ENCODE measurements at regions not wholly inside any gene's neighbourhood (a gene's known extent, or its start where the extent isn't known, plus 50 kb on each side); places are given as distances from the start of the nearest gene placed in this dataset.
"Not testable (repeated sequence)": the region's sequence is repeated elsewhere in the genome, so short reads cannot be mapped to it uniquely, and the experiment has no call there.

- no peak for DNase-seq (ENCODE audit: low spot score)
These were observed 237.6 kb downstream of the IKZF2 start for GRCh38 chr2:212913640-212914306.

DNA sequence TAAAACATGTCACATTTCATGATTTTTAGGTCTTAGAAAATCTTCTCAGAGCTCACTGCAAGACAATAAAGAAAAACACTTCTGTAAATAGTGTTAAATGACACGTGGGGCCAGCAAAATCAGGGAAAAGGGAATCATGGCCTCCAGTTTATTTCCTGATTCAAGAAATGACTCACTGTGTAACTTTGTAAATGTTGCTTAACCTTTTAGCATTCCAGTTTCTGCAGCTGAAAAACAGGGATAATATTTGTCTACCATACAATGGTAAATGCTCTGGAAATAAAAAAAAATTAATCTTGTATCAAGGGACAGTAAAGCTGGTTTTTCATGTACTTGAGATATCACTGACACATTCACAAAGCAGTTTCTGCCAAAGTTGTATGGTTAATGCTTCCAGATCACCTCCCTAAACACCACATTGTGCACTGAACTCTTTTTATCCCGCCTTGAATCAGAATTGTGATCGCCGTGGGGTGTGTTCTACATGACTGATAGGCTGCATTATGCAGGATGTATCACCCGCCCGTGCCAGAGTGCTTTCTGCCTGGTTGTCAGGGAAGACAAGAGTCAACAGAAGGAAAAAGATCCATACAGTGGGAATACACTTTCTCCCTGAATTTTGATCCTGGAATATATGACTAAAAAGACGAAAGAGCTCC lies 238.8 kb downstream of the IKZF2 start:
- DNase-seq (ENCODE audit: low spot score) = no peak

- DNase-seq (ENCODE audit: low spot score) = no peak
These were observed 240.4 kb downstream of the IKZF2 start for GRCh38 chr2:212911011-212911410.

DNA sequence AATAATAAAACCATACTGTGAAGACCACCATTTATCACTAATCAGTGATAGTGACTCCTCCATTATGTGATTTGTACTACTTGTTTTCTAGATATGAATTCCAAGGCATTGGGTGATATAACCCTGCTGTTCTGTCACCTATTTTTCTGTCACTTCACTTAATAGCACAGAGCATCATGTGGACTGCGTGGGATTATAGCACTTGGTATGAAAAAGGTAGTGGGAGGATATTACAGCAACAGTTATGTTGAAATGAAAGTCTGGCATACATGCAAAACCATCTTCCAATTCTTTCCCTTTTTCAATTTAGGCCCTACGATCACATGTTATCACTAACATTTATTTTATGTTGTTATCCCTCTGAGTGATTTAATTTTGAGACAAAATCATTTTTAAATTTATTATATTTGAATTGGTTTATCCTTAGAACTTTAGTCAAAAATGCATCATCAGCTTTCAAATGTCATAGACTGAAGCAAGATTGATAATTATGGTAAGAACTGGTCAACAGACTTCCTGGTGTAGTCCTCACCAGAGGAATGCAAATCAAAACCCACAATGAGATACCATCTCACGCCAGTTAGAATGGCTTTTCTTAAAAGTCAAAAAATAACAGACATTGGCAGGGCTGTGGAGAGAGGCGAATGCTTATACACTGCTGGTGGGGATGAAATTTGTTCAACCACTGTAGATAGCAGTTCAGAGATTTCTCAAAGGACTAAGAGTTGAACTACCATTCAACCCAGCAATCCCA lies 242.6 kb downstream of the IKZF2 start:
- DNase-seq (ENCODE audit: low spot score) = no peak

GRCh38 chr2:212908031-212908430 lies 243.4 kb downstream of the IKZF2 start:
- no peak for DNase-seq (ENCODE audit: low spot score)

DNA sequence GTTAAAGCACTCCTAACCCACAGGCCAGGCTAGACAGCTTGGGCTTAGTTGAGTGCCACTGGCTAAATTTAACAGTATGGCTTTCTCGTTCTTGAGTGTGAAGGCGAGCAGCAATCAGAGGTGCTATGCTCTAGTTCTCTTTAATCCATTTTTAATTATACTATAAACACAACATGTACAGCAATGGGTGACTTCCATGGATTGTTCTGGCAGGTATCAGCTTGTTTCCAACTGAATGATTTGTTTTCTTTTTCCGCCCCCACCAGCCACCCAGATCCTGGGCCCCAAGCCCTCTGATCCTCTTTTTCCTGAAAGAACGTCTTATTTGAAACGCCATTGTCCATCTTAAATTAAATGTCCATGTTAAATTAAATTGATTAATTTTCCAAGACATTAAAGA lies 244.8 kb downstream of the IKZF2 start:
- no peak for DNase-seq (ENCODE audit: low spot score)

GRCh38 chr2:212905640-212906201 lies 245.7 kb downstream of the IKZF2 start:
- DNase-seq (ENCODE audit: low spot score) = no peak

GRCh38 chr2:212904646-212905045 lies 246.8 kb downstream of the IKZF2 start:
- no peak for DNase-seq (ENCODE audit: low spot score)

GRCh38 chr2:212903413-212903812 lies 248.0 kb downstream of the IKZF2 start:
- no peak for DNase-seq (ENCODE audit: low spot score)

DNA sequence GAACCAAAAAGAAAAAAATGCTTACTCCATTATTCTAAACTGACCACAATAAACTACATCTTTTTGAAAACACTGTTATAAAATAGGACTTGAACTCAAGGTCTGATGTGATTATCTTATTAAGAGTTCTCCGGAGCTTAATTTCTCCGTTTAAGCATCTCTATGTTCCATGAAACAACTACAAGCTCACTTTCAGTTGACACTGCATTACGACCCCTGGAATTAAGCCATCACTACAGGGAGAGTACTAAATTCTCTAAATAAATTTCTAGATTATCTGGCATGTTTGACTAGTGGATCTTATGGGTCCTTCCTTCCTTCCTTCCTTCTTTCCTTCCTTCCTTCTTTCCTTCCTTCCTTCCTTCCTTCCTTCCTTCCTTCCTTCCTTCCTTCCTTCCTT lies 249.0 kb downstream of the IKZF2 start:
- DNase-seq (ENCODE audit: low spot score) = no peak

GRCh38 chr2:212901604-212902275 lies 249.7 kb downstream of the IKZF2 start:
- DNase-seq (ENCODE audit: low spot score) = no peak

- no peak for DNase-seq (ENCODE audit: low spot score)
These were observed 250.7 kb downstream of the IKZF2 start for GRCh38 chr2:212900715-212901114.

DNA sequence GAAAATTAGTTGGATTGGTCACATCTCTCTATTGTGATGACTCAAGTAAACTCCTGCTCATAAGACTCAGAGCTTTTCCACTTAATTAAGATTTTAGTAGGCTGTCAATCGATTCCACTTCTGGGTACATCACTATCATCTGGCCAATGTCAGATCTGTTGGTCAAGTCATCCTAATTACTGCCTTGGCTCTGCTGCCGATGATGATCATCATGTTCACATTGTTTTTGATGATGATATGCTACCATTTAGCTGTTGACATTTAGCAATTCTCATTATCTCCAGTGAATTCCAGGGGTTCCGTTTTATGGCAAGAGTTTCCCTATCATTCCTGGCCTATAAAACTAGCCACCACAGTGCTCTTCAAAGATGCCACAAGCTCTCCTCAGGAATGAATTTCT lies 253.4 kb downstream of the IKZF2 start:
- DNase-seq (ENCODE audit: low spot score) = no peak

GRCh38 chr2:212897296-212897695 lies 254.1 kb downstream of the IKZF2 start:
- no peak for DNase-seq (ENCODE audit: low spot score)

- no peak for DNase-seq (ENCODE audit: low spot score)
These were observed 257.4 kb downstream of the IKZF2 start for GRCh38 chr2:212894026-212894425.

DNA sequence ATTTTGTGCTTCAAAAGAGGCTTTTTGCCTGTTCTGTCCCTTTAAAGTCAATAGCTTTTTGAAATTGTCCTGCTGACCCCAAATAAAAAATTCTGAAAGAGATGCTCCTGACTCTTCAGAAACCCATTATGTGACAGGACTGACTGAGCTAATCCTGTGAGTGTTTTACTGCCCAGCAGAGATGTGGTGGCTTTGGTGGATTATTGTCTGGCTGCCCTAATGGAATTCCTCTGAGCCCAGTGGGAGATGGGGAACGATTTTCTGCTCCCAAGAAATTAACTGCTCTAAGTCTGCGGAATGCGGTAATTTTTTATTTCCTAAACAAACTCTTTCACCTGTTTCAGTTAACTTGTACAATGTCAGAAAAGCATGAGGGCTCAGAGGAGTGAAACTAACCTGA lies 258.2 kb downstream of the IKZF2 start:
- DNase-seq (ENCODE audit: low spot score) = no peak

- no peak for DNase-seq (ENCODE audit: low spot score)
These were observed 259.2 kb downstream of the IKZF2 start for GRCh38 chr2:212892193-212892592.

DNA sequence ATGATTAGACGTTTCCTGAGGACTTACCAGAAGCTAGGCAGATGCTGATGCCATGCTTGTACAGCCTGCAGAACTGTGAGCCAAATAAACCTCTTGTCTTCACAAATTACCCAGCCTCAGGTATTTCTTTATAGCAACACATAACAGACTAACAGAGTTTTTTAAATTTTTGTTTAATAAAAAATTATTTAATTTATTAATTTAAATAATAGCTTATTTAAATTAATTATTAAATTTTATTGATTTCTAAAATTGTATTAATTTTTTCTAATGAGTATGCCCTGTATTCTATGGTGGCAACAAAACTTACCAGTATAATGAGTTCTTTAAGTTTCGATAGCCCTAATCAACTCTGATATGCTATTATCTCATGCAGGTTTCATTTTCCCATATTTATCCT lies 259.8 kb downstream of the IKZF2 start:
- no peak for DNase-seq (ENCODE audit: low spot score)

DNA sequence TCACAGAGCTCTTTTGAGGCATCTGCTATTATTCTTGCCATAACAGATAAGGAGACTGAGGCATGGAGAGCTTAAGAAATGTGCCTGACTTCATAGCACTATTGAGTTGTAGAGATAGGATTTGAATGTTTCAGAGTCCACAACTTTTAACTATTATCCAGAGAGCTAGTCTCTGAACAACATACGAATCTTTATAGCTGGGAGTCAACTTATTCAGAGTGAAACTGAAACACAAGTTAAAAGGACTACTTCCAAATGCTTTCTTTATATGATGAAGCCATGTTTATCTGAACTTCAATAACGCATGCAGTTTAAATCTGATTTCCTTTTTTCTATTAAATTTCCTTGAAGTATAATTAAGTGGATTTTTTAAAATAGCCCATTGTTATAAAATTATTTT lies 268.8 kb downstream of the IKZF2 start:
- DNase-seq (ENCODE audit: low spot score) = no peak

GRCh38 chr2:212876556-212876955 lies 274.9 kb downstream of the IKZF2 start:
- DNase-seq (ENCODE audit: low spot score) = not testable (repeated sequence)

GRCh38 chr2:212875950-212876349 lies 275.5 kb downstream of the IKZF2 start:
- not testable (repeated sequence) for DNase-seq (ENCODE audit: low spot score)

DNA sequence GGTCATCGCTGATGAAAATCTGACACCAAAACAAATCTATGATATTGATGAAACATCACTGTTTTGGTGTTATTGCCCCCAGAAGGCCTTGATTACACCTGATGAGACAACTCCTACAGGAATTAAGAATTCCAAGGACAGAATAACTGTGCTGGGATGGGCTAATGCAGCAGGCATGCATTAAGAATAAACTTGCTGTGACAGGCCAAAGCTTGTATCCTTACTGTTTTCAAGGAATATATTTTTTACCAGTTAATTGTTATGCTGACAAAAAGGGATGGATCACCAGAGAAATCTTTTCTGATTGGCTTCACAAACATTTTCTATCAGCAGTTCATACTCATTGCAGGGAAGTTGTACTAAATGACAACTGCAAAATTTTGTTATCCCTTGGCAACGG lies 278.2 kb downstream of the IKZF2 start:
- DNase-seq (ENCODE audit: low spot score) = no peak

Measured in hematopoietic multipotent progenitor cell treated with erythropoietin and hydrocortisone succinate and interleukin-3 and kit ligand, for 15 days (in vitro differentiated cells).